GM23248 (cell line): ENCODE measurements at regions not wholly inside any gene's neighbourhood (a gene's known extent, or its start where the extent isn't known, plus 50 kb on each side); places are given as distances from the start of the nearest gene placed in this dataset.

ENCODE experiments used
- EZH2 ChIP-seq: fragments of 200-600 bp; sonication (generic); IDR thresholded peaks from 2 replicates; pipeline ENCODE4 v1.6.1; 2018; ENCODE audit warnings: antibody characterized with exemption, mild to moderate bottlenecking; ENCODE audit not compliant: insufficient read depth, poor library complexity, severe bottlenecking
- EZH2phosphoT487 ChIP-seq: fragments of 200-600 bp; sonication (generic); IDR thresholded peaks from 2 replicates; pipeline ENCODE4 v1.6.1; 2018; ENCODE audit warnings: antibody characterized with exemption, moderate library complexity, mild to moderate bottlenecking, low read depth; ENCODE audit not compliant: insufficient read depth

- no peak for TF ChIP-seq EZH2phosphoT487
- no peak for TF ChIP-seq EZH2
Measured at GRCh38 chr3:28758115-28758514, 409.5 kb upstream of the AZI2 start.
